CD14-positive monocyte (primary cell): ENCODE measurements at regions not wholly inside any gene's neighbourhood (a gene's known extent, or its start where the extent isn't known, plus 50 kb on each side); places are given as distances from the start of the nearest gene placed in this dataset.

Experiments
- DNase-seq, 3 donors: peaks; one replicate each; pipeline ENCODE4 v3.0.0-alpha.2; 2011 to 2022
- H2AFZ ChIP-seq: 2 replicates; pipeline ENCODE4 v1.6.0; 2012; ENCODE audit warnings: mild to moderate bottlenecking, low read depth, low read length, inconsistent platforms; ENCODE audit not compliant: insufficient read depth, poor library complexity, severe bottlenecking
- H3K27ac ChIP-seq, 2 donors: 1 replicate in 1 of 2; 2 replicates in 1 of 2; pipeline ENCODE4 v1.5.1; 2012 to 2013; ENCODE audit warnings: low read length in 2 of 2, control low read depth in 1 of 2, inconsistent platforms in 1 of 2, low read depth in 1 of 2, mild to moderate bottlenecking in 1 of 2
- H3K27me3 ChIP-seq, 2 donors: one replicate each; pipeline versions ENCODE4 v1.6.0 to v1.6.1; 2011 to 2013; ENCODE audit warnings: low read length in 2 of 2; ENCODE audit not compliant: control insufficient read depth in 2 of 2, insufficient read depth in 2 of 2
- H3K36me3 ChIP-seq, 2 donors: replicated peaks in 1 of 2; 1 replicate in 1 of 2; 2 replicates in 1 of 2; pipeline versions ENCODE4 v1.5.1 to v1.6.1; 2012 to 2013; ENCODE audit warnings: low read length in 2 of 2, control low read depth in 1 of 2, inconsistent platforms in 1 of 2, mild to moderate bottlenecking in 1 of 2; ENCODE audit not compliant: insufficient read depth in 2 of 2, control insufficient read depth in 1 of 2
- H3K4me1 ChIP-seq, 2 donors: 1 replicate in 1 of 2; 2 replicates in 1 of 2; pipeline versions ENCODE4 v1.5.1 to v1.6.1; 2012 to 2013; ENCODE audit warnings: low read length in 2 of 2, control low read depth in 1 of 2, inconsistent platforms in 1 of 2, mild to moderate bottlenecking in 1 of 2, moderate library complexity in 1 of 2; ENCODE audit not compliant: insufficient read depth in 2 of 2, control insufficient read depth in 1 of 2
- H3K4me2 ChIP-seq: replicated peaks from 2 replicates; pipeline ENCODE3; 2012; ENCODE audit warnings: low read length, moderate library complexity, mild to moderate bottlenecking; ENCODE audit not compliant: poor library complexity, severe bottlenecking; ENCODE audit errors: extremely low read depth
- H3K4me3 ChIP-seq, 3 experiments: fragments of 200-600 bp in 1 of 3; sonication (generic) in 1 of 3; replicated peaks in 1 of 3; 1 replicate in 2 of 3; 2 replicates in 1 of 3; pipeline ENCODE4 v1.5.1; 2011 to 2013; ENCODE audit warnings: low read length in 3 of 3, mild to moderate bottlenecking in 3 of 3, control low read depth in 2 of 3, low read depth in 2 of 3, inconsistent platforms in 1 of 3, moderate library complexity in 1 of 3
- H3K79me2 ChIP-seq: 2 replicates; pipeline ENCODE4 v1.6.0; 2012; ENCODE audit warnings: mild to moderate bottlenecking, control low read depth, inconsistent platforms, low read length, moderate library complexity; ENCODE audit not compliant: insufficient read depth
- H3K9ac ChIP-seq: 2 replicates; pipeline ENCODE4 v1.6.0; 2017; ENCODE audit warnings: low read length, mild to moderate bottlenecking; ENCODE audit not compliant: insufficient read depth, poor library complexity, severe bottlenecking
- H3K9me3 ChIP-seq, 2 donors: replicated peaks in 1 of 2; 1 replicate in 1 of 2; 2 replicates in 1 of 2; pipeline versions ENCODE4 v1.5.1 to v1.6.1; 2012 to 2013; ENCODE audit warnings: low read length in 2 of 2, control low read depth in 1 of 2; ENCODE audit not compliant: control insufficient read depth in 1 of 2, insufficient read depth in 1 of 2
- H4K20me1 ChIP-seq: 2 replicates; pipeline ENCODE4 v1.6.0; 2012; ENCODE audit warnings: mild to moderate bottlenecking, low read length, control low read depth, moderate library complexity; ENCODE audit not compliant: insufficient read depth
- H3K27ac Mint-ChIP-seq, 7 donors: one replicate each; pipeline ENCODE4 v1.8.0; 2020; ENCODE audit warnings: mild to moderate bottlenecking in 7 of 7, mixed read lengths in 7 of 7, moderate library complexity in 6 of 7, inconsistent platforms in 2 of 7
- H3K27me3 Mint-ChIP-seq, 3 donors: one replicate each; pipeline ENCODE4 v1.8.0; 2021 to 2022; ENCODE audit warnings: low read depth in 3 of 3, mild to moderate bottlenecking in 3 of 3, mixed read lengths in 3 of 3, moderate library complexity in 3 of 3, inconsistent platforms in 1 of 3
- H3K36me3 Mint-ChIP-seq, 2 donors: one replicate each; pipeline ENCODE4 v1.8.0; 2020; ENCODE audit warnings: mixed read lengths in 2 of 2, inconsistent platforms in 1 of 2, mild to moderate bottlenecking in 1 of 2
- H3K4me1 Mint-ChIP-seq: one replicate; pipeline ENCODE4 v1.8.0; 2020; ENCODE audit warnings: mild to moderate bottlenecking, mixed read lengths
- H3K4me3 Mint-ChIP-seq, 2 donors: one replicate each; pipeline ENCODE4 v1.8.0; 2020; ENCODE audit warnings: mild to moderate bottlenecking in 2 of 2, mixed read lengths in 2 of 2, moderate library complexity in 1 of 2
- H3K9me3 Mint-ChIP-seq, 7 donors: one replicate each; pipeline ENCODE4 v1.8.0; 2020 to 2022; ENCODE audit warnings: mixed read lengths in 7 of 7, mild to moderate bottlenecking in 6 of 7, moderate library complexity in 6 of 7, inconsistent platforms in 2 of 7
- CTCF ChIP-seq: fragments of 200-600 bp; IDR thresholded peaks from one replicate; pipeline ENCODE4 v1.8.0; 2022; ENCODE audit warnings: antibody characterized with exemption, mild to moderate bottlenecking
- WGBS: methylation state at CpG from one replicate; pipeline ENCODE4 v1.1.5; 2013; ENCODE audit warnings: missing lambda C conversion rate; ENCODE audit not compliant: insufficient coverage; 5-methylcytosine and 5-hydroxymethylcytosine counted together
- intact Hi-C, 2 donors: fragments of 100-400 bp; cut with micrococcal nuclease; formaldehyde crosslinking; loops; one replicate each; pipeline versions ENCODE4 v1.15.0 to v1.15.1; 2023

- H3K36me3 Mint-ChIP-seq: no peaks in the 10 kb centered on the region
- H3K27me3 Mint-ChIP-seq: peaks cover 0 to 2% (median 2%) of the 10 kb centered on the region in 3 donors
- no CpG with 5 or more reads among the region's 2 CpGs for WGBS
Measured at GRCh38 chr2:16046649-16047048, 106.3 kb downstream of the MYCN start.

GRCh38 chr2:16045653-16046352, 105.5 kb downstream of the MYCN start:
- H4K20me1 ChIP-seq: no peaks in the 10 kb centered on the region
- TF ChIP-seq CTCF: no peak
- no peaks in the 10 kb centered on the region for H3K79me2 ChIP-seq
- H3K4me2 ChIP-seq: no peak overlapping the region
- peaks cover 0 to 13% (median 3%) of the 10 kb centered on the region in 7 donors for H3K9me3 Mint-ChIP-seq
- intact Hi-C loops: no loop called here
- no peak for DNase-seq
- H3K36me3 ChIP-seq: no peaks in the 10 kb centered on the region
- no peaks in the 10 kb centered on the region for H3K27me3 ChIP-seq
- no peak overlapping the region for H3K27ac Mint-ChIP-seq
- no peak overlapping the region for H3K9ac ChIP-seq
- 0% methylated on average over 1 of the region's 6 CpGs for WGBS
- no peak overlapping the region for H3K4me3 ChIP-seq
- no peak overlapping the region for H3K4me3 Mint-ChIP-seq
- H3K27ac ChIP-seq: no peak overlapping the region
- H3K4me1 ChIP-seq: no peaks in the 10 kb centered on the region
- no peak overlapping the region for H2AFZ ChIP-seq
- H3K27me3 Mint-ChIP-seq: peaks cover 0 to 2% (median 2%) of the 10 kb centered on the region in 3 donors
- no peaks in the 10 kb centered on the region for H3K36me3 Mint-ChIP-seq
- H3K4me1 Mint-ChIP-seq: no peaks in the 10 kb centered on the region
- H3K9me3 ChIP-seq: no peaks in the 10 kb centered on the region

More at GRCh38 chr2:16046649-16047048, 106.3 kb downstream of the MYCN start:
- Mint-ChIP-seq H3K4me1 (no peaks in the 10 kb centered on the region), H3K27ac (no peak overlapping the region), H3K9me3 (peaks cover 0 to 10% (median 4%) of the 10 kb centered on the region in 7 donors), H3K4me3 (no peak overlapping the region)
- Histone ChIP-seq H3K4me1 (no peaks in the 10 kb centered on the region), H2AFZ (no peak overlapping the region), H3K36me3 (no peaks in the 10 kb centered on the region), H3K27ac (no peak overlapping the region), H4K20me1 (no peaks in the 10 kb centered on the region), H3K9me3 (no peaks in the 10 kb centered on the region), H3K9ac (no peak overlapping the region), H3K4me3 (no peak overlapping the region), H3K4me2 (no peak overlapping the region), H3K79me2 (no peaks in the 10 kb centered on the region), H3K27me3 (no peaks in the 10 kb centered on the region)
- no peak for TF ChIP-seq CTCF
- intact Hi-C loops: no loop called here
- DNase-seq: no peak
